Endothelial cell of umbilical vein (primary cell): ENCODE measurements at regions not wholly inside any gene's neighbourhood (a gene's known extent, or its start where the extent isn't known, plus 50 kb on each side); places are given as distances from the start of the nearest gene placed in this dataset.

Experiments used
- BruUV-seq: library from RNA; stranded (reverse); fragments of 400-500 nt; replicated peaks from 2 replicates; lab custom pipeline; 2021; lab: Mats Ljungman, UMichigan
- CTCF ChIA-PET: fragments of 300-600, 350-600 bp; sonication (Branson Sonifier 250); formaldehyde crosslinking; loops from one replicate; lab custom pipeline; 2021; ENCODE audit warnings: antibody characterized with exemption, inconsistent platforms; lab: Charles Lee
- POLR2A ChIA-PET: fragments of 300-600, 350-600 bp; sonication (Branson Sonifier 250); formaldehyde crosslinking; loops from one replicate; lab custom pipeline; 2021; ENCODE audit warnings: antibody characterized with exemption, inconsistent platforms; lab: Charles Lee
- DNase-seq: peaks from one replicate; pipeline ENCODE4 v3.0.0-alpha.2; 2011; ENCODE audit warnings: low read depth, low spot score
- FAIRE-seq: peaks from 2 replicates; lab custom pipeline; 2011; peaks lifted over from hg19 to GRCh38; lab: Jason Lieb, UNC
- H2AFZ ChIP-seq: 2 replicates; pipeline ENCODE4 v1.6.0; 2012; ENCODE audit warnings: low read depth, low read length, control low read depth, inconsistent platforms
- H3K27ac ChIP-seq: 2 replicates; pipeline ENCODE4 v1.5.1; 2011; ENCODE audit warnings: low read depth, mild to moderate bottlenecking, control low read depth, low read length, moderate library complexity; ENCODE audit not compliant: insufficient read depth
- H3K27me3 ChIP-seq, 2 experiments: 2 replicates each; pipeline versions ENCODE4 v1.6.0 to v1.6.1; 2011; ENCODE audit warnings: low read length in 2 of 2, mixed read lengths in 1 of 2; ENCODE audit not compliant: control insufficient read depth in 2 of 2, insufficient read depth in 2 of 2
- H3K36me3 ChIP-seq, 2 experiments: 2 replicates in 1 of 2; 3 replicates in 1 of 2; pipeline ENCODE4 v1.5.1; 2011; ENCODE audit warnings: low read length in 2 of 2, mild to moderate bottlenecking in 1 of 2, moderate library complexity in 1 of 2; ENCODE audit not compliant: control insufficient read depth in 2 of 2, insufficient read depth in 2 of 2; ENCODE audit errors: extremely low read depth in 1 of 2
- H3K4me1 ChIP-seq: 3 replicates; pipeline ENCODE4 v1.5.1; 2011; ENCODE audit warnings: mild to moderate bottlenecking, low read length; ENCODE audit not compliant: control insufficient read depth, insufficient read depth; ENCODE audit errors: extremely low read depth
- H3K4me2 ChIP-seq: 2 replicates; pipeline ENCODE4 v1.6.1; 2011; ENCODE audit warnings: low read length, control low read depth, mixed read lengths; ENCODE audit not compliant: insufficient read depth
- H3K4me3 ChIP-seq, 3 experiments: fragments of 200-600 bp in 1 of 3; sonication (generic), shearing (Covaris generic) in 1 of 3; replicated peaks in 1 of 3; 2 replicates each; pipeline ENCODE4 v1.5.1; 2011 to 2016; ENCODE audit warnings: control low read depth in 3 of 3, low read length in 3 of 3, mild to moderate bottlenecking in 2 of 3, inconsistent platforms in 1 of 3, low read depth in 1 of 3, moderate library complexity in 1 of 3; ENCODE audit not compliant: insufficient read depth in 1 of 3
- H3K79me2 ChIP-seq: 2 replicates; pipeline ENCODE4 v1.6.0; 2012; ENCODE audit warnings: low read length, inconsistent platforms; ENCODE audit not compliant: control insufficient read depth, insufficient read depth
- H3K9ac ChIP-seq: replicated peaks from 2 replicates; pipeline ENCODE3; 2011; ENCODE audit warnings: low read length, control low read depth; ENCODE audit not compliant: insufficient read depth; ENCODE audit errors: extremely low read depth
- H3K9me1 ChIP-seq: replicated peaks from 3 replicates; pipeline ENCODE4 v1.6.0; 2011; ENCODE audit warnings: mild to moderate bottlenecking, low read length; ENCODE audit not compliant: control insufficient read depth, insufficient read depth; ENCODE audit errors: extremely low read depth
- H3K9me3 ChIP-seq: replicated peaks from 2 replicates; pipeline ENCODE4 v1.5.1; 2012; ENCODE audit warnings: low read length, inconsistent platforms; ENCODE audit not compliant: control insufficient read depth, insufficient read depth
- H4K20me1 ChIP-seq: replicated peaks from 2 replicates; pipeline ENCODE3; 2011; ENCODE audit warnings: mild to moderate bottlenecking, low read length; ENCODE audit not compliant: control insufficient read depth, insufficient read depth; ENCODE audit errors: extremely low read depth
- CTCF ChIP-seq, 2 donors: IDR thresholded peaks; 1 replicate in 1 of 2; 2 replicates in 1 of 2; pipeline ENCODE4 v1.5.1; 2011; ENCODE audit warnings: low read length in 2 of 2, mild to moderate bottlenecking in 2 of 2, moderate library complexity in 2 of 2, control low read depth in 1 of 2, inconsistent platforms in 1 of 2, low read depth in 1 of 2; ENCODE audit not compliant: insufficient read depth in 1 of 2; ENCODE audit errors: extremely low read depth in 1 of 2
- FOS ChIP-seq: IDR thresholded peaks from 2 replicates; pipeline ENCODE4 v1.6.1; 2011; ENCODE audit warnings: mild to moderate bottlenecking, low read length, moderate library complexity, borderline replicate concordance; ENCODE audit not compliant: insufficient read depth
- MAX ChIP-seq: IDR thresholded peaks from 2 replicates; pipeline ENCODE4 v1.6.1; 2011; ENCODE audit not compliant: insufficient read depth, insufficient read length
- MYC ChIP-seq: IDR thresholded peaks from one replicate; pipeline ENCODE4 v1.6.1; 2011; ENCODE audit warnings: mild to moderate bottlenecking, low read depth, low read length
- POLR2A ChIP-seq: IDR thresholded peaks from 2 replicates; pipeline ENCODE4 v1.6.1; 2012; ENCODE audit warnings: low read depth, mild to moderate bottlenecking, control low read depth, low read length
- POLR2AphosphoS5 ChIP-seq: IDR thresholded peaks from 2 replicates; pipeline ENCODE4 v1.6.1; 2012; ENCODE audit warnings: low read depth, mild to moderate bottlenecking, control low read depth, low read length, moderate library complexity; ENCODE audit not compliant: insufficient read depth
- dilution Hi-C: fragments of 300-500 bp; cut with MboI; formaldehyde crosslinking; loops from one replicate; pipeline ENCODE4 v1.15.0; 2019; ENCODE audit warnings: low sequenced_read_pairs; ENCODE audit not compliant: extremely low pct_ligation_motif_present
- intact Hi-C: fragments of 100-400 bp; cut with micrococcal nuclease; formaldehyde crosslinking; loops from one replicate; pipeline ENCODE4 v1.10.0; 2022

- no peaks in the 10 kb centered on the region for H3K27me3 ChIP-seq
- no peaks in the 10 kb centered on the region for H3K79me2 ChIP-seq
- no peak overlapping the region for H3K27ac ChIP-seq
- no peak overlapping the region for H2AFZ ChIP-seq
- FAIRE-seq = no peak
- no peak for TF ChIP-seq POLR2A
- no peak for TF ChIP-seq CTCF (IDR thresholded peaks at IDR 0.05; ENCODE audit: extremely low read depth in 1 of 2, insufficient read depth in 1 of 2, low read depth in 1 of 2, low read length in 2 of 2)
- TF ChIP-seq POLR2AphosphoS5 = no peak
- no peak for TF ChIP-seq MYC
- no peak for TF ChIP-seq MAX
- no peak for TF ChIP-seq FOS
- dilution Hi-C loops = no loop called here
- no peak for DNase-seq
- H4K20me1 ChIP-seq = no peaks in the 10 kb centered on the region
- H3K4me2 ChIP-seq = no peak overlapping the region
- H3K9me3 ChIP-seq = no peaks in the 10 kb centered on the region
- H3K36me3 ChIP-seq = no peaks in the 10 kb centered on the region
- no peaks in the 10 kb centered on the region for H3K4me1 ChIP-seq
- CTCF ChIA-PET = no interaction called here
- H3K4me3 ChIP-seq = no peak overlapping the region
- H3K9me1 ChIP-seq = no peaks in the 10 kb centered on the region
- POLR2A ChIA-PET = no interaction called here
- BruUV-seq = no TSS peak
- intact Hi-C loops = no loop called here
- H3K9ac ChIP-seq = no peak overlapping the region
Measured at GRCh38 chr2:8597559-8598225, 84.2 kb upstream of the ID2 start.
